Neural progenitor cell (in vitro differentiated cells): ENCODE measurements at regions not wholly inside any gene's neighbourhood (a gene's known extent, or its start where the extent isn't known, plus 50 kb on each side); places are given as distances from the start of the nearest gene placed in this dataset.

ENCODE experiments used
- CTCF ChIP-seq: fragments of 200-600 bp; sonication (generic); IDR thresholded peaks from 2 replicates; pipeline ENCODE4 v1.5.1; 2017; ENCODE audit warnings: antibody characterized with exemption, mild to moderate bottlenecking
- EZH2 ChIP-seq: fragments of 200-600 bp; sonication (generic); IDR thresholded peaks from 2 replicates; pipeline ENCODE4 v1.6.1; 2017; ENCODE audit warnings: antibody characterized with exemption, mild to moderate bottlenecking, moderate library complexity

- no peak for TF ChIP-seq CTCF
- TF ChIP-seq EZH2: no peak
These were observed 55.7 kb upstream of the TRABD2B start for GRCh38 chr1:48052923-48053291.
